Keratinocyte (primary cell): ENCODE measurements at regions not wholly inside any gene's neighbourhood (a gene's known extent, or its start where the extent isn't known, plus 50 kb on each side); places are given as distances from the start of the nearest gene placed in this dataset.

Source experiments
- DNase-seq: peaks from one replicate; pipeline ENCODE4 v3.0.0-alpha.2; 2011; ENCODE audit warnings: low read depth, missing footprints, low spot score
- FAIRE-seq: peaks from 2 replicates; lab custom pipeline; 2011; peaks lifted over from hg19 to GRCh38; lab: Jason Lieb, UNC
- H2AFZ ChIP-seq: 2 replicates; pipeline ENCODE4 v1.6.0; 2012; ENCODE audit warnings: low read length, control low read depth, inconsistent platforms; ENCODE audit not compliant: control insufficient read depth
- H3K27ac ChIP-seq: 2 replicates; pipeline ENCODE4 v1.5.1; 2011; ENCODE audit warnings: low read length; ENCODE audit not compliant: control insufficient read depth, insufficient read depth
- H3K27me3 ChIP-seq: 3 replicates; pipeline ENCODE4 v1.6.0; 2011; ENCODE audit warnings: low read length; ENCODE audit not compliant: control insufficient read depth, insufficient read depth; ENCODE audit errors: extremely low read depth
- H3K36me3 ChIP-seq, 2 experiments: 2 replicates in 1 of 2; 3 replicates in 1 of 2; pipeline ENCODE4 v1.5.1; 2011; ENCODE audit warnings: low read length in 2 of 2, mild to moderate bottlenecking in 1 of 2; ENCODE audit not compliant: control insufficient read depth in 2 of 2, insufficient read depth in 2 of 2; ENCODE audit errors: extremely low read depth in 1 of 2
- H3K4me1 ChIP-seq: 3 replicates; pipeline ENCODE4 v1.5.1; 2011; ENCODE audit warnings: low read length; ENCODE audit not compliant: control insufficient read depth, insufficient read depth; ENCODE audit errors: extremely low read depth
- H3K4me2 ChIP-seq: 3 replicates; pipeline ENCODE4 v1.6.0; 2011; ENCODE audit warnings: low read depth, low read length; ENCODE audit not compliant: control insufficient read depth, insufficient read depth; ENCODE audit errors: extremely low read depth
- H3K4me3 ChIP-seq, 3 experiments: fragments of 200-600 bp in 1 of 3; sonication (generic) in 1 of 3; 2 replicates in 2 of 3; 3 replicates in 1 of 3; pipeline ENCODE4 v1.5.1; 2011 to 2016; ENCODE audit warnings: low read length in 3 of 3, mild to moderate bottlenecking in 3 of 3, control low read depth in 2 of 3, inconsistent platforms in 1 of 3, low read depth in 1 of 3, mixed read lengths in 1 of 3, mixed run types in 1 of 3, moderate library complexity in 1 of 3; ENCODE audit not compliant: control insufficient read depth in 2 of 3, insufficient read depth in 2 of 3; ENCODE audit errors: extremely low read depth in 1 of 3
- H3K79me2 ChIP-seq: 2 replicates; pipeline ENCODE4 v1.6.0; 2012; ENCODE audit warnings: low read length; ENCODE audit not compliant: control insufficient read depth, insufficient read depth
- H3K9ac ChIP-seq: 3 replicates; pipeline ENCODE4 v1.6.0; 2011; ENCODE audit warnings: low read length; ENCODE audit not compliant: control insufficient read depth, insufficient read depth; ENCODE audit errors: extremely low read depth
- H3K9me1 ChIP-seq: 3 replicates; pipeline ENCODE4 v1.6.0; 2011; ENCODE audit warnings: low read length; ENCODE audit not compliant: control insufficient read depth, insufficient read depth; ENCODE audit errors: extremely low read depth
- H3K9me3 ChIP-seq: 2 replicates; pipeline ENCODE4 v1.5.1; 2012; ENCODE audit warnings: low read depth, low read length; ENCODE audit not compliant: control insufficient read depth
- H4K20me1 ChIP-seq: 3 replicates; pipeline ENCODE4 v1.6.0; 2011; ENCODE audit warnings: low read length; ENCODE audit not compliant: control insufficient read depth, insufficient read depth; ENCODE audit errors: extremely low read depth
- CTCF ChIP-seq, 3 experiments: IDR thresholded peaks in 1 of 3; conservative IDR thresholded peaks in 1 of 3; optimal IDR thresholded peaks in 1 of 3; 2 replicates in 2 of 3; 3 replicates in 1 of 3; pipeline versions ENCODE3 to v1.5.1; 2011; ENCODE audit warnings: low read length in 3 of 3, mild to moderate bottlenecking in 3 of 3, moderate library complexity in 2 of 3, control low read depth in 1 of 3, inconsistent platforms in 1 of 3; ENCODE audit not compliant: insufficient read depth in 2 of 3; ENCODE audit errors: extremely low read depth in 1 of 3
- EZH2 ChIP-seq: IDR thresholded peaks from one replicate; pipeline ENCODE4 v1.6.1; 2012; ENCODE audit warnings: inconsistent platforms, mild to moderate bottlenecking, low read length, moderate library complexity
- dilution Hi-C: fragments of 300-500 bp; cut with MboI; formaldehyde crosslinking; loops from one replicate; pipeline ENCODE4 v1.7.0; 2020; ENCODE audit warnings: low sequenced_read_pairs; ENCODE audit not compliant: extremely low pct_ligation_motif_present

GRCh38 chr17:77001487-77001886 is 133.3 kb downstream of the MGAT5B start:
- no peak for DNase-seq
- Histone ChIP-seq H2AFZ (no peak overlapping the region), H3K9me1 (no peaks in the 10 kb centered on the region), H3K4me3 (no peak overlapping the region), H3K27me3 (peaks cover 15% of the 10 kb centered on the region), H3K9ac (no peak overlapping the region), H4K20me1 (no peaks in the 10 kb centered on the region), H3K4me1 (no peaks in the 10 kb centered on the region), H3K4me2 (no peak overlapping the region), H3K27ac (no peak overlapping the region), H3K36me3 (no peaks in the 10 kb centered on the region), H3K9me3 (no peaks in the 10 kb centered on the region), H3K79me2 (no peaks in the 10 kb centered on the region)
- dilution Hi-C loops: no loop called here
- no peak for TF ChIP-seq CTCF (optimal IDR thresholded peaks at IDR 0.05 in 1 of 3, IDR thresholded peaks at IDR 0.05 in 1 of 3, conservative IDR thresholded peaks at IDR 0.05 in 1 of 3; ENCODE audit: extremely low read depth in 1 of 3, insufficient read depth in 2 of 3, low read length in 3 of 3)
- no peak for FAIRE-seq

- dilution Hi-C loops: no loop called here
- H3K4me1 ChIP-seq: no peaks in the 10 kb centered on the region
- no peak overlapping the region for H2AFZ ChIP-seq
- H3K36me3 ChIP-seq: no peaks in the 10 kb centered on the region
- no peak for DNase-seq
- H3K4me2 ChIP-seq: no peak overlapping the region
- peaks cover 13% of the 10 kb centered on the region for H3K27me3 ChIP-seq
- H3K9me3 ChIP-seq: no peaks in the 10 kb centered on the region
- no peak overlapping the region for H3K4me3 ChIP-seq
- no peaks in the 10 kb centered on the region for H3K9me1 ChIP-seq
- FAIRE-seq: no peak
- no peak overlapping the region for H3K27ac ChIP-seq
- H3K9ac ChIP-seq: no peak overlapping the region
- no peaks in the 10 kb centered on the region for H4K20me1 ChIP-seq
- TF ChIP-seq CTCF (optimal IDR thresholded peaks at IDR 0.05 in 1 of 3, IDR thresholded peaks at IDR 0.05 in 1 of 3, conservative IDR thresholded peaks at IDR 0.05 in 1 of 3; ENCODE audit: extremely low read depth in 1 of 3, insufficient read depth in 2 of 3, low read length in 3 of 3) (no peak), EZH2 (no peak)
- H3K79me2 ChIP-seq: no peaks in the 10 kb centered on the region
Measured at GRCh38 chr17:77002103-77003045, 134.2 kb downstream of the MGAT5B start.
